K562 (cell line): ENCODE measurements at regions not wholly inside any gene's neighbourhood (a gene's known extent, or its start where the extent isn't known, plus 50 kb on each side); places are given as distances from the start of the nearest gene placed in this dataset.

Experiments used
- ATAC-seq: fragments of 200-7000 bp; cut with Tn5 transposase; 3 replicates; pipeline ENCODE4 v1.9.1; 2020; ENCODE audit warnings: moderate library complexity
- BruUV-seq: library from RNA; stranded (reverse); fragments of 400-500 nt; replicated peaks from 2 replicates; lab custom pipeline; 2021; lab: Mats Ljungman, UMichigan
- CTCF ChIA-PET: fragments of 300-600 bp; formaldehyde crosslinking; extraction: SDS; loops from one replicate; lab custom pipeline; 2021; ENCODE audit warnings: low intra/inter-chr PET ratio; lab: Yijun Ruan, JAX
- POLR2A ChIA-PET: fragments of 300-600, 350-650 bp; sonication (Branson Sonifier 250); formaldehyde crosslinking; extraction: SDS; loops from one replicate; lab custom pipeline; 2021; ENCODE audit warnings: antibody characterized with exemption, inconsistent platforms; lab: Yijun Ruan, JAX
- DNase-seq, 4 experiments: peaks; one replicate each; pipeline versions ENCODE4 v3.0.0 to v3.0.0-alpha.2; 2011 to 2018; ENCODE audit warnings: low spot score in 3 of 4, mixed read lengths in 3 of 4; ENCODE audit errors: extremely low read depth in 1 of 4
- FAIRE-seq: peaks from 2 replicates; lab custom pipeline; 2011; peaks lifted over from hg19 to GRCh38; lab: Jason Lieb, UNC
- H2AFZ ChIP-seq: 2 replicates; pipeline ENCODE4 v1.6.0; 2011; ENCODE audit warnings: low read depth, low read length, control low read depth, inconsistent platforms
- H3K27ac ChIP-seq: fragments of 200-600 bp; 3 replicates; pipeline ENCODE4 v1.8.0; 2011; ENCODE audit warnings: low read depth, mild to moderate bottlenecking, control low read depth, inconsistent platforms, low read length, moderate library complexity, mixed read lengths; ENCODE audit errors: extremely low read depth
- H3K27me3 ChIP-seq, 2 experiments: fragments of 300-600 bp in 1 of 2; 2 replicates in 1 of 2; 3 replicates in 1 of 2; pipeline versions ENCODE4 v1.6.0 to v1.8.0; 2011; ENCODE audit warnings: inconsistent platforms in 2 of 2, low read length in 2 of 2, mild to moderate bottlenecking in 1 of 2, mixed read lengths in 1 of 2, moderate library complexity in 1 of 2; ENCODE audit not compliant: control insufficient read depth in 2 of 2, insufficient read depth in 2 of 2
- H3K36me3 ChIP-seq: fragments of 300-600 bp; 3 replicates; pipeline ENCODE4 v1.8.0; 2011; ENCODE audit warnings: mild to moderate bottlenecking, low read length, inconsistent platforms; ENCODE audit not compliant: control insufficient read depth, insufficient read depth
- H3K4me1 ChIP-seq, 2 experiments: fragments of 200-600 bp in 1 of 2; replicated peaks in 1 of 2; 2 replicates in 1 of 2; 3 replicates in 1 of 2; pipeline versions ENCODE4 v1.5.1 to v1.8.0; 2011; ENCODE audit warnings: inconsistent platforms in 2 of 2, low read length in 2 of 2, mild to moderate bottlenecking in 1 of 2, mixed read lengths in 1 of 2, moderate library complexity in 1 of 2; ENCODE audit not compliant: control insufficient read depth in 2 of 2, insufficient read depth in 2 of 2
- H3K4me2 ChIP-seq: 2 replicates; pipeline ENCODE4 v1.6.1; 2011; ENCODE audit warnings: low read length, control low read depth, inconsistent platforms, mixed read lengths; ENCODE audit not compliant: insufficient read depth
- H3K4me3 ChIP-seq: fragments of 200-600 bp; sonication (generic), shearing (Covaris generic); 2 replicates; pipeline ENCODE4 v1.5.1; 2016; ENCODE audit warnings: control low read depth, inconsistent platforms
- H3K79me2 ChIP-seq: fragments of 200-600 bp; 3 replicates; pipeline ENCODE4 v1.8.0; 2011; ENCODE audit warnings: low read length, inconsistent platforms; ENCODE audit not compliant: control insufficient read depth, insufficient read depth
- H3K9ac ChIP-seq, 2 experiments: 2 replicates each; pipeline versions ENCODE4 v1.6.0 to v1.6.1; 2011; ENCODE audit warnings: low read depth in 2 of 2, low read length in 2 of 2, control low read depth in 1 of 2, inconsistent platforms in 1 of 2, mild to moderate bottlenecking in 1 of 2, mixed read lengths in 1 of 2; ENCODE audit not compliant: insufficient read depth in 1 of 2
- H3K9me1 ChIP-seq: one replicate; pipeline ENCODE4 v1.6.0; 2011; ENCODE audit warnings: inconsistent platforms, mild to moderate bottlenecking, low read length, moderate library complexity; ENCODE audit not compliant: control insufficient read depth, insufficient read depth
- H3K9me3 ChIP-seq: replicated peaks from 2 replicates; pipeline ENCODE4 v1.5.1; 2011; ENCODE audit warnings: low read depth, low read length, inconsistent platforms; ENCODE audit not compliant: control insufficient read depth, insufficient read depth
- H4K20me1 ChIP-seq: replicated peaks from 2 replicates; pipeline ENCODE4 v1.6.1; 2011; ENCODE audit warnings: low read length, inconsistent platforms, mixed read lengths; ENCODE audit not compliant: control insufficient read depth, insufficient read depth
- BCOR ChIP-seq: fragments of 450-650 bp; IDR thresholded peaks from 2 replicates; pipeline ENCODE4 v1.6.1; 2016
- COPS2 ChIP-seq: fragments of 450-650 bp; conservative IDR thresholded peaks from 2 replicates; pipeline ENCODE4 v1.6.1; 2016; ENCODE audit warnings: mild to moderate bottlenecking, moderate library complexity
- HNRNPK ChIP-seq: fragments of 200-400 bp; formaldehyde crosslinking; IDR thresholded peaks from one replicate; pipeline ENCODE4 v1.6.1; 2018; ENCODE audit warnings: mild to moderate bottlenecking, low read depth, low read length; ENCODE audit not compliant: poor library complexity, severe bottlenecking
- MAFG ChIP-seq: fragments of 450-650 bp; conservative IDR thresholded peaks from 2 replicates; pipeline ENCODE4 v1.6.1; 2016; ENCODE audit warnings: missing genetic modification characterization, missing compliant biosample characterization
- SMAD2 ChIP-seq: fragments of 150-350 bp; IDR thresholded peaks from 2 replicates; pipeline ENCODE4 v1.6.1; 2014; ENCODE audit warnings: low read depth, mild to moderate bottlenecking, low read length
- TAL1 ChIP-seq: fragments of 450-650 bp; IDR thresholded peaks from 2 replicates; pipeline ENCODE4 v1.6.1; 2016; ENCODE audit warnings: mild to moderate bottlenecking
- USF2 ChIP-seq: sonication (generic); formaldehyde crosslinking; IDR thresholded peaks from 2 replicates; pipeline ENCODE4 v1.5.0; 2020; ENCODE audit warnings: missing genetic modification reagents
- XRCC5 ChIP-seq: fragments of 200-400 bp; formaldehyde crosslinking; IDR thresholded peaks from 2 replicates; pipeline ENCODE4 v1.6.1; 2017; ENCODE audit warnings: low read depth, mild to moderate bottlenecking, low read length
- ZKSCAN8 ChIP-seq: fragments of 200-800 bp; sonication (Bioruptor generic); IDR thresholded peaks from 2 replicates; pipeline ENCODE4 v1.6.1; 2016; ENCODE audit warnings: missing genetic modification characterization, missing compliant biosample characterization
- ZNF146 ChIP-seq: IDR thresholded peaks from one replicate; pipeline ENCODE4 v1.6.1; 2018; ENCODE audit warnings: missing compliant biosample characterization; ENCODE audit not compliant: unreplicated experiment
- ZNF561 ChIP-seq: fragments of 450-650 bp; formaldehyde crosslinking; conservative IDR thresholded peaks from 2 replicates; pipeline ENCODE4 v1.4.0; 2020; ENCODE audit warnings: mild to moderate bottlenecking, moderate library complexity
- WGBS: fragments of 100-300 bp; shearing (Covaris generic); methylation state at CpG from one replicate; pipeline ENCODE4 v1.1.6; 2016; ENCODE audit warnings: low coverage, mixed read lengths; ENCODE audit not compliant: insufficient coverage; ENCODE audit errors: missing lambda C conversion rate; 5-methylcytosine and 5-hydroxymethylcytosine counted together
- in situ Hi-C: fragments of 300-500 bp; cut with MboI; formaldehyde crosslinking; loops from 4 replicates; pipeline ENCODE4 v1.15.0; 2018; ENCODE audit warnings: inconsistent platforms, mixed read lengths
- intact Hi-C: fragments of 100-400 bp; cut with micrococcal nuclease; formaldehyde crosslinking; loops from 2 replicates; pipeline ENCODE4 v1.14.2; 2022

GRCh38 chr6:21915707-21916260, 322.2 kb downstream of the SOX4 start:
- ATAC-seq (no peak), FAIRE-seq (no peak)
- BruUV-seq, result no TSS peak
- Histone ChIP-seq H3K27ac (no peak overlapping the region), H3K4me1 (peaks cover 0 to 6% of the 10 kb centered on the region in 2 experiments; a peak in 2 of 5 replicates), H2AFZ (no peak overlapping the region), H3K9ac (no peak overlapping the region), H3K27me3 (peaks cover 4 to 9% of the 10 kb centered on the region in 2 experiments; a peak in 3 of 5 replicates), H3K36me3 (no peaks in the 10 kb centered on the region; the same call in 2 of the 3 replicates), H3K9me3 (no peaks in the 10 kb centered on the region), H4K20me1 (no peaks in the 10 kb centered on the region), H3K4me2 (no peak overlapping the region; the same call in 1 of the 2 replicates), H3K9me1 (no peaks in the 10 kb centered on the region), H3K79me2 (no peaks in the 10 kb centered on the region)
- intact Hi-C loops, result no loop called here
- in situ Hi-C loops, result no loop called here
- CTCF ChIA-PET, result no interaction called here
- WGBS, result 0% methylated on average over 1 of the region's 1 CpG
- POLR2A ChIA-PET, result no interaction called here
- TF ChIP-seq MAFG (no peak), BCOR (no peak), HNRNPK (no peak), ZNF146 (CRISPR knock-in tag) (no peak), USF2 (CRISPR knock-in tag) (no peak), SMAD2 (no peak), TAL1 (no peak), ZKSCAN8 (no peak), XRCC5 (no peak), COPS2 (no peak), ZNF561 (CRISPR knock-in tag) (no peak)
- TF ChIP-seq, all 486 proteins: peak for 0
- H3K4me3 ChIP-seq, result no peak overlapping the region
- no peak for DNase-seq
